CD14-positive monocyte (primary cell): ENCODE measurements at regions not wholly inside any gene's neighbourhood (a gene's known extent, or its start where the extent isn't known, plus 50 kb on each side); places are given as distances from the start of the nearest gene placed in this dataset.

Experiments used
- DNase-seq, 3 donors: peaks; one replicate each; pipeline ENCODE4 v3.0.0-alpha.2; 2011 to 2022
- H2AFZ ChIP-seq: 2 replicates; pipeline ENCODE4 v1.6.0; 2012; ENCODE audit warnings: mild to moderate bottlenecking, low read depth, low read length, inconsistent platforms; ENCODE audit not compliant: insufficient read depth, poor library complexity, severe bottlenecking
- H3K27ac ChIP-seq, 2 donors: 1 replicate in 1 of 2; 2 replicates in 1 of 2; pipeline ENCODE4 v1.5.1; 2012 to 2013; ENCODE audit warnings: low read length in 2 of 2, control low read depth in 1 of 2, inconsistent platforms in 1 of 2, low read depth in 1 of 2, mild to moderate bottlenecking in 1 of 2
- H3K27me3 ChIP-seq, 2 donors: one replicate each; pipeline versions ENCODE4 v1.6.0 to v1.6.1; 2011 to 2013; ENCODE audit warnings: low read length in 2 of 2; ENCODE audit not compliant: control insufficient read depth in 2 of 2, insufficient read depth in 2 of 2
- H3K36me3 ChIP-seq, 2 donors: replicated peaks in 1 of 2; 1 replicate in 1 of 2; 2 replicates in 1 of 2; pipeline versions ENCODE4 v1.5.1 to v1.6.1; 2012 to 2013; ENCODE audit warnings: low read length in 2 of 2, control low read depth in 1 of 2, inconsistent platforms in 1 of 2, mild to moderate bottlenecking in 1 of 2; ENCODE audit not compliant: insufficient read depth in 2 of 2, control insufficient read depth in 1 of 2
- H3K4me1 ChIP-seq, 2 donors: 1 replicate in 1 of 2; 2 replicates in 1 of 2; pipeline versions ENCODE4 v1.5.1 to v1.6.1; 2012 to 2013; ENCODE audit warnings: low read length in 2 of 2, control low read depth in 1 of 2, inconsistent platforms in 1 of 2, mild to moderate bottlenecking in 1 of 2, moderate library complexity in 1 of 2; ENCODE audit not compliant: insufficient read depth in 2 of 2, control insufficient read depth in 1 of 2
- H3K4me2 ChIP-seq: replicated peaks from 2 replicates; pipeline ENCODE3; 2012; ENCODE audit warnings: low read length, moderate library complexity, mild to moderate bottlenecking; ENCODE audit not compliant: poor library complexity, severe bottlenecking; ENCODE audit errors: extremely low read depth
- H3K4me3 ChIP-seq, 3 experiments: fragments of 200-600 bp in 1 of 3; sonication (generic) in 1 of 3; replicated peaks in 1 of 3; 1 replicate in 2 of 3; 2 replicates in 1 of 3; pipeline ENCODE4 v1.5.1; 2011 to 2013; ENCODE audit warnings: low read length in 3 of 3, mild to moderate bottlenecking in 3 of 3, control low read depth in 2 of 3, low read depth in 2 of 3, inconsistent platforms in 1 of 3, moderate library complexity in 1 of 3
- H3K79me2 ChIP-seq: 2 replicates; pipeline ENCODE4 v1.6.0; 2012; ENCODE audit warnings: mild to moderate bottlenecking, control low read depth, inconsistent platforms, low read length, moderate library complexity; ENCODE audit not compliant: insufficient read depth
- H3K9ac ChIP-seq: 2 replicates; pipeline ENCODE4 v1.6.0; 2017; ENCODE audit warnings: low read length, mild to moderate bottlenecking; ENCODE audit not compliant: insufficient read depth, poor library complexity, severe bottlenecking
- H3K9me3 ChIP-seq, 2 donors: replicated peaks in 1 of 2; 1 replicate in 1 of 2; 2 replicates in 1 of 2; pipeline versions ENCODE4 v1.5.1 to v1.6.1; 2012 to 2013; ENCODE audit warnings: low read length in 2 of 2, control low read depth in 1 of 2; ENCODE audit not compliant: control insufficient read depth in 1 of 2, insufficient read depth in 1 of 2
- H4K20me1 ChIP-seq: 2 replicates; pipeline ENCODE4 v1.6.0; 2012; ENCODE audit warnings: mild to moderate bottlenecking, low read length, control low read depth, moderate library complexity; ENCODE audit not compliant: insufficient read depth
- H3K27ac Mint-ChIP-seq, 7 donors: one replicate each; pipeline ENCODE4 v1.8.0; 2020; ENCODE audit warnings: mild to moderate bottlenecking in 7 of 7, mixed read lengths in 7 of 7, moderate library complexity in 6 of 7, inconsistent platforms in 2 of 7
- H3K27me3 Mint-ChIP-seq, 3 donors: one replicate each; pipeline ENCODE4 v1.8.0; 2021 to 2022; ENCODE audit warnings: low read depth in 3 of 3, mild to moderate bottlenecking in 3 of 3, mixed read lengths in 3 of 3, moderate library complexity in 3 of 3, inconsistent platforms in 1 of 3
- H3K36me3 Mint-ChIP-seq, 2 donors: one replicate each; pipeline ENCODE4 v1.8.0; 2020; ENCODE audit warnings: mixed read lengths in 2 of 2, inconsistent platforms in 1 of 2, mild to moderate bottlenecking in 1 of 2
- H3K4me1 Mint-ChIP-seq: one replicate; pipeline ENCODE4 v1.8.0; 2020; ENCODE audit warnings: mild to moderate bottlenecking, mixed read lengths
- H3K4me3 Mint-ChIP-seq, 2 donors: one replicate each; pipeline ENCODE4 v1.8.0; 2020; ENCODE audit warnings: mild to moderate bottlenecking in 2 of 2, mixed read lengths in 2 of 2, moderate library complexity in 1 of 2
- H3K9me3 Mint-ChIP-seq, 7 donors: one replicate each; pipeline ENCODE4 v1.8.0; 2020 to 2022; ENCODE audit warnings: mixed read lengths in 7 of 7, mild to moderate bottlenecking in 6 of 7, moderate library complexity in 6 of 7, inconsistent platforms in 2 of 7
- WGBS: methylation state at CpG from one replicate; pipeline ENCODE4 v1.1.5; 2013; ENCODE audit warnings: missing lambda C conversion rate; ENCODE audit not compliant: insufficient coverage; 5-methylcytosine and 5-hydroxymethylcytosine counted together
- intact Hi-C, 2 donors: fragments of 100-400 bp; cut with micrococcal nuclease; formaldehyde crosslinking; loops; one replicate each; pipeline versions ENCODE4 v1.15.0 to v1.15.1; 2023
- TF ChIP-seq, protein P1 (sequence below): fragments of 200-600 bp; IDR thresholded peaks from one replicate; pipeline ENCODE4 v1.8.0; 2022; ENCODE audit warnings: antibody characterized with exemption, mild to moderate bottlenecking

GRCh38 chr4:27844376-27844775 lies 983.7 kb downstream of the STIM2 start:
- WGBS, result no CpG with 5 or more reads among the region's 2 CpGs
- no peak overlapping the region for H3K4me3 Mint-ChIP-seq

DNA sequence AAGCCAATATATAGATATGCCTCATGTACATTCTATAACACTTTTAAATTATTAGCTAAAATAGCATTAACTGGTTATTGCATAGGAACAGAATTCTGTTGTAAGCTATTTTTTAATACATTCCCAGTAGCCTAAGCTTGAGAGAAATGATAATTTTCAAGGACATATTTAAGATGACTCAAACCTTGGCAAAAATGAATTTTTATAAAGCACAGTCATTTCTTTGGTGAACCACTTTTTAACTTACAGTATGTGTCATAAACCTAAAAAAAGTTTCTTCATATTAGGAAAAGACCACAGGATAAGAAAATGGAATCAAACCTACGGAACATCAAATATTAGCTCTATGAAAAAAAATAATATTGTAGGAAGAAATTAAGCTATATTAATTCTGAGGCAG lies 986.3 kb downstream of the STIM2 start:
- no peak overlapping the region for H3K9ac ChIP-seq

More at GRCh38 chr4:27844376-27844775, 983.7 kb downstream of the STIM2 start:
- Mint-ChIP-seq H3K27ac (no peak overlapping the region), H3K27me3 (no peaks in the 10 kb centered on the region), H3K4me1 (no peaks in the 10 kb centered on the region), H3K36me3 (no peaks in the 10 kb centered on the region), H3K9me3 (no peaks in the 10 kb centered on the region)
- H3K27ac ChIP-seq, result no peak overlapping the region
- TF ChIP-seq, protein P1, sequence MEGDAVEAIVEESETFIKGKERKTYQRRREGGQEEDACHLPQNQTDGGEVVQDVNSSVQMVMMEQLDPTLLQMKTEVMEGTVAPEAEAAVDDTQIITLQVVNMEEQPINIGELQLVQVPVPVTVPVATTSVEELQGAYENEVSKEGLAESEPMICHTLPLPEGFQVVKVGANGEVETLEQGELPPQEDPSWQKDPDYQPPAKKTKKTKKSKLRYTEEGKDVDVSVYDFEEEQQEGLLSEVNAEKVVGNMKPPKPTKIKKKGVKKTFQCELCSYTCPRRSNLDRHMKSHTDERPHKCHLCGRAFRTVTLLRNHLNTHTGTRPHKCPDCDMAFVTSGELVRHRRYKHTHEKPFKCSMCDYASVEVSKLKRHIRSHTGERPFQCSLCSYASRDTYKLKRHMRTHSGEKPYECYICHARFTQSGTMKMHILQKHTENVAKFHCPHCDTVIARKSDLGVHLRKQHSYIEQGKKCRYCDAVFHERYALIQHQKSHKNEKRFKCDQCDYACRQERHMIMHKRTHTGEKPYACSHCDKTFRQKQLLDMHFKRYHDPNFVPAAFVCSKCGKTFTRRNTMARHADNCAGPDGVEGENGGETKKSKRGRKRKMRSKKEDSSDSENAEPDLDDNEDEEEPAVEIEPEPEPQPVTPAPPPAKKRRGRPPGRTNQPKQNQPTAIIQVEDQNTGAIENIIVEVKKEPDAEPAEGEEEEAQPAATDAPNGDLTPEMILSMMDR, result no peak
- no peak overlapping the region for H3K4me2 ChIP-seq
- no peaks in the 10 kb centered on the region for H3K36me3 ChIP-seq
- no peak overlapping the region for H3K4me3 ChIP-seq
- DNase-seq, result no peak
- no peaks in the 10 kb centered on the region for H3K9me3 ChIP-seq
- H2AFZ ChIP-seq, result no peak overlapping the region
- no peak overlapping the region for H3K9ac ChIP-seq
- H3K4me1 ChIP-seq, result no peaks in the 10 kb centered on the region
- no peaks in the 10 kb centered on the region for H3K79me2 ChIP-seq
- no peaks in the 10 kb centered on the region for H3K27me3 ChIP-seq
- no peaks in the 10 kb centered on the region for H4K20me1 ChIP-seq
- intact Hi-C loops, result no loop called here

More for the DNA sequence above, 986.3 kb downstream of the STIM2 start:
- no peaks in the 10 kb centered on the region for H3K27me3 ChIP-seq
- no peak overlapping the region for H3K27ac ChIP-seq
- intact Hi-C loops, result no loop called here
- WGBS, result no CpG with 5 or more reads among the region's 1 CpG
- no peaks in the 10 kb centered on the region for H3K36me3 Mint-ChIP-seq
- H3K4me1 ChIP-seq, result no peaks in the 10 kb centered on the region
- H3K4me3 ChIP-seq, result no peak overlapping the region
- no peak overlapping the region for H3K4me2 ChIP-seq
- no peak overlapping the region for H3K27ac Mint-ChIP-seq
- H4K20me1 ChIP-seq, result no peaks in the 10 kb centered on the region
- H3K27me3 Mint-ChIP-seq, result no peaks in the 10 kb centered on the region
- H3K79me2 ChIP-seq, result no peaks in the 10 kb centered on the region
- H2AFZ ChIP-seq, result no peak overlapping the region
- H3K9me3 Mint-ChIP-seq, result no peaks in the 10 kb centered on the region
- H3K4me1 Mint-ChIP-seq, result no peaks in the 10 kb centered on the region
- TF ChIP-seq, protein P1, result no peak
- no peak for DNase-seq
- H3K4me3 Mint-ChIP-seq, result no peak overlapping the region
- no peaks in the 10 kb centered on the region for H3K9me3 ChIP-seq
- no peaks in the 10 kb centered on the region for H3K36me3 ChIP-seq
